AG09319 (cell line): ENCODE measurements at regions not wholly inside any gene's neighbourhood (a gene's known extent, or its start where the extent isn't known, plus 50 kb on each side); places are given as distances from the start of the nearest gene placed in this dataset.

Source experiments
- DNase-seq: peaks from one replicate; pipeline ENCODE4 v3.0.0-alpha.2; 2010; ENCODE audit warnings: low read depth; ENCODE audit errors: extremely low read depth
- CTCF ChIP-seq: IDR thresholded peaks from 2 replicates; pipeline ENCODE4 v1.5.1; 2011; ENCODE audit warnings: low read depth, mild to moderate bottlenecking, inconsistent platforms, low read length, moderate library complexity

- DNase-seq, result no peak
- TF ChIP-seq CTCF, result no peak
These were observed 290.4 kb downstream of the RNF144A start for GRCh38 chr2:7207631-7208030.

- no peak for DNase-seq
- TF ChIP-seq CTCF, result no peak
These were observed 292.7 kb downstream of the RNF144A start for GRCh38 chr2:7209757-7210555.

- no peak for TF ChIP-seq CTCF
- no peak for DNase-seq
These were observed 293.5 kb downstream of the RNF144A start for GRCh38 chr2:7210712-7211111.

GRCh38 chr2:7225848-7226247 lies 308.6 kb downstream of the RNF144A start:
- TF ChIP-seq CTCF, result no peak
- DNase-seq, result no peak

GRCh38 chr2:7226501-7226900 lies 309.3 kb downstream of the RNF144A start:
- TF ChIP-seq CTCF, result no peak
- DNase-seq, result no peak

GRCh38 chr2:7233126-7233525 lies 315.9 kb downstream of the RNF144A start:
- no peak for TF ChIP-seq CTCF
- DNase-seq, result no peak

- TF ChIP-seq CTCF, result no peak
- no peak for DNase-seq
These were observed 320.3 kb downstream of the RNF144A start for GRCh38 chr2:7237466-7237865.
